ENCODE measurements at regions not wholly inside any gene's neighbourhood (a gene's known extent, or its start where the extent isn't known, plus 50 kb on each side); places are given as distances from the start of the nearest gene placed in this dataset.

DNA sequence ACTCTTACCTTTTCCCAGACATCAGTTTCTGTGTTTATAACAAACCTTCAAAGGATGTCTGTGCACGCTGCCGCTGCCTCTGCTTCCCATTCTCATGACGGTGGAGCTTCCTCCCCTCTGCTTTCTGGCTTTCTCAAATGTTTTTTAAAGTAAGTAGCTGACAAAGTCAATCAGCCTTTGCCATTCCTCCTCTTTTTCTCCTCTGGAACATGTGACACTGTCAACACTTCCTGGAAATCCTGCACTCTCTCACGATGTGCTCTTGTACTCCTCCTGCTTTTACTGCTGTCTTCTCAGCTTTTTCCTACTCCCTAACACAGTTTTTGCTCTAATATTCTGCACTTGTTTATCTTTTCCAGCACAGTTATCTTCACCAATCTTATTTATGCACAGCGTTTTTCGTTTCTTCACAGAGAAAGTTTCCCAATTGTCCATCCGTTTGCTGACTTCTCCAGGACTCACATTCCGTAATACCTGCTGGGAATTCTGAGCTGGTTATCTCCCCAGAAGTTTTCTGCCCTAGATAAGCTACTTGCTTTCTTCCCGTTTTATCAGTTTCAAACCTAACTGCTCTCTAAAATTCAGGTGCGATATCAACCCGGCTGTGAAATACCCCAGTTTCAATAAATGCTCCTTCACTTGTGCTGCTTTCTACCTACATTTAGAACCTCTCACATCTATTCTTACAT is 465.6 kb upstream of the AGA start:
- Histone ChIP-seq H3K4me3 (ENCODE audit: insufficient read depth, low read depth, low read length) (no peak overlapping the region), H3K23ac (ENCODE audit: low read depth, low read length) (no peak overlapping the region), H2AK5ac (ENCODE audit: low read depth, low read length) (no peak overlapping the region), H2BK120ac (ENCODE audit: low read depth, low read length) (no peak overlapping the region), H4K20me1 (ENCODE audit: insufficient read depth, low read length) (no peaks in the 10 kb centered on the region), H3K79me1 (ENCODE audit: low read depth in 1 of 2, low read length in 2 of 2) (no peaks in the 10 kb centered on the region), H2BK15ac (ENCODE audit: low read depth, low read length) (no peak overlapping the region), H3K4ac (ENCODE audit: low read depth, low read length) (no peak overlapping the region), H4K5ac (ENCODE audit: low read depth, low read length) (no peak overlapping the region), H3K56ac (ENCODE audit: extremely low read depth, insufficient read depth, low read length) (no peak overlapping the region), H3K27me3 (ENCODE audit: control insufficient read depth, insufficient read depth, low read length) (no peaks in the 10 kb centered on the region), H2AK9ac (replicated peaks; ENCODE audit: low read depth, low read length, poor library complexity) (no peak overlapping the region), H4K91ac (ENCODE audit: insufficient read depth, low read depth, low read length) (no peak overlapping the region), H3K27ac (ENCODE audit: insufficient read depth, low read length) (no peak overlapping the region), H3K14ac (replicated peaks; ENCODE audit: low read depth, low read length) (no peak overlapping the region), H3K4me2 (ENCODE audit: low read depth, low read length) (no peak overlapping the region; the same call in 1 of the 2 replicates), H3K36me3 (ENCODE audit: control insufficient read depth, insufficient read depth, low read length) (no peaks in the 10 kb centered on the region), H3K9me1 (ENCODE audit: insufficient read depth, low read length) (no peaks in the 10 kb centered on the region), H2AFZ (replicated peaks; ENCODE audit: low read length, poor library complexity) (no peak overlapping the region), H2BK20ac (ENCODE audit: low read depth, low read length) (no peak overlapping the region), H4K8ac (ENCODE audit: low read depth in 2 of 2, low read length in 2 of 2) (no peak overlapping the region), H3K18ac (ENCODE audit: low read depth, low read length) (no peak overlapping the region), H2BK5ac (ENCODE audit: low read depth, low read length, poor library complexity, severe bottlenecking) (no peak overlapping the region), H3K9me3 (ENCODE audit: control insufficient read depth, insufficient read depth, low read length) (no peaks in the 10 kb centered on the region), H3K4me1 (ENCODE audit: control insufficient read depth, insufficient read depth, low read length) (no peaks in the 10 kb centered on the region), H3K9ac (ENCODE audit: low read depth, low read length) (no peak overlapping the region)
- TF ChIP-seq MAFK (IDR thresholded peaks at IDR 0.05; ENCODE audit: low read depth, low read length) (no peak), POLR2A (IDR thresholded peaks at IDR 0.05; ENCODE audit: low read depth, low read length) (no peak), MAZ (IDR thresholded peaks at IDR 0.05; ENCODE audit: borderline replicate concordance, low read depth, low read length) (no peak)
- dilution Hi-C loops (cut with HindIII; ENCODE audit: low sequenced_read_pairs, unreplicated experiment), result no loop called here
- ATAC-seq (ENCODE audit: low read depth), result no peak
- WGBS, 2 experiments (ENCODE audit: extremely low coverage in 2 of 2, insufficient read length in 1 of 2), result 33% methylated on average over 5 of the region's 11 CpGs; no CpG with 5 or more reads in 1 of the 2 experiments
- in situ Hi-C loops (cut with MboI; ENCODE audit: low sequenced_read_pairs), result no loop called here
- ChIA-PET CTCF (no interaction called here), POLR2A (ENCODE audit: unreplicated experiment) (no interaction called here)
- intact Hi-C loops (cut with micrococcal nuclease), result no loop called here
- no peak for DNase-seq
- BruUV-seq (replicated peaks), result no TSS peak

All from IMR-90 (cell line).